GM12878 (cell line): ENCODE measurements at regions not wholly inside any gene's neighbourhood (a gene's known extent, or its start where the extent isn't known, plus 50 kb on each side); places are given as distances from the start of the nearest gene placed in this dataset.

ENCODE experiments used
- ATAC-seq: fragments of 200-7000 bp; cut with Tn5 transposase; 3 replicates; pipeline ENCODE4 v1.9.1; 2020; ENCODE audit warnings: mild to moderate bottlenecking, moderate library complexity
- BruUV-seq: library from RNA; stranded (reverse); fragments of 400-500 nt; replicated peaks from 2 replicates; lab custom pipeline; 2021; lab: Mats Ljungman, UMichigan
- CTCF ChIA-PET: fragments of 300-600 bp; sonication (Branson Sonifier 250); formaldehyde crosslinking; extraction: SDS; loops from one replicate; lab custom pipeline; 2021; ENCODE audit warnings: inconsistent platforms; lab: Yijun Ruan, JAX
- POLR2A ChIA-PET: fragments of 350-600 bp; formaldehyde crosslinking; extraction: SDS; loops from one replicate; lab custom pipeline; 2021; ENCODE audit warnings: inconsistent platforms; lab: Charles Lee
- RAD21 ChIA-PET: fragments of 300-600 bp; sonication (Branson Sonifier 250); formaldehyde crosslinking; loops from one replicate; lab custom pipeline; 2023; ENCODE audit warnings: antibody characterized with exemption; ENCODE audit not compliant: unreplicated experiment; lab: Charles Lee
- SMC1A ChIA-PET: fragments of 300-600 bp; sonication (Branson Sonifier 250); formaldehyde crosslinking; loops from one replicate; lab custom pipeline; 2023; ENCODE audit not compliant: unreplicated experiment, uncharacterized antibody; lab: Charles Lee
- DNase-seq: peaks from one replicate; pipeline ENCODE4 v3.0.0-alpha.2; 2011; ENCODE audit warnings: low read depth, low spot score
- FAIRE-seq: peaks from 3 replicates; lab custom pipeline; 2011; peaks lifted over from hg19 to GRCh38; lab: Jason Lieb, UNC
- H2AFZ ChIP-seq: 2 replicates; pipeline ENCODE4 v1.6.0; 2011; ENCODE audit warnings: low read depth, low read length, control low read depth; ENCODE audit not compliant: control insufficient read depth
- H3K27ac ChIP-seq: 2 replicates; pipeline ENCODE4 v1.5.1; 2011; ENCODE audit warnings: control low read depth; ENCODE audit not compliant: control insufficient read depth, insufficient read depth
- H3K27me3 ChIP-seq, 2 experiments: replicated peaks in 1 of 2; 2 replicates each; pipeline versions ENCODE4 v1.6.0 to v1.6.1; 2011; ENCODE audit warnings: low read length in 1 of 2; ENCODE audit not compliant: control insufficient read depth in 2 of 2, insufficient read depth in 2 of 2
- H3K36me3 ChIP-seq, 2 experiments: 2 replicates each; pipeline ENCODE4 v1.5.1; 2011; ENCODE audit warnings: low read length in 1 of 2; ENCODE audit not compliant: control insufficient read depth in 2 of 2, insufficient read depth in 2 of 2
- H3K4me1 ChIP-seq: 2 replicates; pipeline ENCODE4 v1.6.1; 2011; ENCODE audit warnings: mild to moderate bottlenecking, low read length, moderate library complexity, mixed read lengths; ENCODE audit not compliant: control insufficient read depth, insufficient read depth
- H3K4me2 ChIP-seq: 2 replicates; pipeline ENCODE4 v1.6.0; 2011; ENCODE audit warnings: control low read depth; ENCODE audit not compliant: control insufficient read depth, insufficient read depth
- H3K4me3 ChIP-seq: fragments of 200-600 bp; sonication (generic); 2 replicates; pipeline ENCODE4 v1.5.1; 2016
- H3K79me2 ChIP-seq: 2 replicates; pipeline ENCODE4 v1.6.0; 2011; ENCODE audit warnings: low read length; ENCODE audit not compliant: control insufficient read depth, insufficient read depth
- H3K9ac ChIP-seq: 2 replicates; pipeline ENCODE4 v1.8.0; 2011; ENCODE audit warnings: low read length, control low read depth, mixed read lengths; ENCODE audit not compliant: control insufficient read depth, insufficient read depth
- H3K9me3 ChIP-seq: replicated peaks from 3 replicates; pipeline ENCODE4 v1.5.1; 2011; ENCODE audit warnings: mild to moderate bottlenecking, low read length; ENCODE audit not compliant: control insufficient read depth, insufficient read depth
- H4K20me1 ChIP-seq: 2 replicates; pipeline ENCODE4 v1.6.0; 2011; ENCODE audit not compliant: control insufficient read depth, insufficient read depth
- BACH1 ChIP-seq: fragments of 450-650 bp; IDR thresholded peaks from 2 replicates; pipeline ENCODE4 v1.6.1; 2017; ENCODE audit warnings: mild to moderate bottlenecking, borderline replicate concordance
- BHLHE40 ChIP-seq, 2 experiments: fragments of 450-650 bp in 1 of 2; IDR thresholded peaks; 2 replicates each; pipeline ENCODE4 v1.6.1; 2011 to 2017; ENCODE audit warnings: low read depth in 2 of 2, borderline replicate concordance in 1 of 2, improper control_type of control experiment in 1 of 2, low read length in 1 of 2, mild to moderate bottlenecking in 1 of 2
- CHD2 ChIP-seq: IDR thresholded peaks from 2 replicates; pipeline ENCODE4 v1.6.1; 2011; ENCODE audit warnings: low read depth, low read length, improper control_type of control experiment, borderline replicate concordance
- CUX1 ChIP-seq: IDR thresholded peaks from 2 replicates; pipeline ENCODE4 v1.6.1; 2012; ENCODE audit warnings: improper control_type of control experiment, low read depth, low read length; ENCODE audit not compliant: insufficient replicate concordance
- EZH2 ChIP-seq: IDR thresholded peaks from 2 replicates; pipeline ENCODE4 v1.6.1; 2012; ENCODE audit warnings: low read depth, mild to moderate bottlenecking, control low read depth, inconsistent platforms, low read length, borderline replicate concordance; ENCODE audit not compliant: control insufficient read depth
- FOXK2 ChIP-seq: fragments of 450-650 bp; IDR thresholded peaks from 2 replicates; pipeline ENCODE4 v1.6.1; 2017; ENCODE audit warnings: mild to moderate bottlenecking, moderate library complexity
- NBN ChIP-seq: fragments of 450-650 bp; IDR thresholded peaks from 2 replicates; pipeline ENCODE4 v1.6.1; 2016
- POLR2AphosphoS5 ChIP-seq: IDR thresholded peaks from 2 replicates; pipeline ENCODE4 v1.6.1; 2011; ENCODE audit warnings: mild to moderate bottlenecking, low read length, inconsistent platforms
- ZNF592 ChIP-seq: fragments of 450-650 bp; IDR thresholded peaks from 2 replicates; pipeline ENCODE4 v1.6.1; 2017; ENCODE audit warnings: mild to moderate bottlenecking, moderate library complexity
- WGBS: methylation state at CpG from one replicate; pipeline ENCODE4 v1.1.6; 2016; ENCODE audit warnings: low lambda C conversion rate; ENCODE audit not compliant: insufficient replicate concordance, insufficient coverage; ENCODE audit errors: missing lambda C conversion rate; 5-methylcytosine and 5-hydroxymethylcytosine counted together
- in situ Hi-C: fragments of 300-500 bp; cut with MboI; formaldehyde crosslinking; loops from 9 replicates; pipeline ENCODE4 v1.14.3; 2018; ENCODE audit warnings: mixed read lengths
- intact Hi-C: fragments of 100-400 bp; cut with micrococcal nuclease; formaldehyde crosslinking; loops from one replicate; pipeline ENCODE4 v1.14.2; 2022; ENCODE audit not compliant: unreplicated experiment

GRCh38 chr11:112809429-112809828 lies 151.8 kb upstream of the NCAM1 start (continued):
- TF ChIP-seq ZNF592 (no peak), BHLHE40 (IDR thresholded peaks at IDR 0.05; ENCODE audit: borderline replicate concordance in 1 of 2, low read depth in 2 of 2, low read length in 1 of 2) (no peak)

- ChIA-PET POLR2A (no interaction called here), RAD21 (no interaction called here), CTCF (no interaction called here), SMC1A (interaction anchor here (1.4 kb wide), 1 partner anchor 223 kb away, joined by 3 read pairs; no protein-coding TSS in a partner anchor)
- 0% methylated on average over 2 of the region's 2 CpGs for WGBS
- in situ Hi-C loops: no loop called here
- TF ChIP-seq CUX1 (no peak), BACH1 (no peak), FOXK2 (no peak), NBN (no peak), EZH2 (no peak), CHD2 (no peak), POLR2AphosphoS5 (no peak)
- H3K79me2 ChIP-seq: no peaks in the 10 kb centered on the region
- no peaks in the 10 kb centered on the region for H3K4me1 ChIP-seq
- H4K20me1 ChIP-seq: no peaks in the 10 kb centered on the region
- DNase-seq: no peak
- no peak overlapping the region for H3K4me3 ChIP-seq
- intact Hi-C loops: no loop called here
- no peak for FAIRE-seq
- H3K4me2 ChIP-seq: no peak overlapping the region
- H2AFZ ChIP-seq: no peak overlapping the region
- no TSS peak for BruUV-seq
- ATAC-seq: no peak
- no peak overlapping the region for H3K27ac ChIP-seq
- no peaks in the 10 kb centered on the region for H3K9me3 ChIP-seq
- H3K27me3 ChIP-seq: 0 out of 4 replicates have a peak, but pooled peaks cover 0 to 2% of the 10 kb centered on the region in 2 experiments
- H3K9ac ChIP-seq: no peak overlapping the region
- no peaks in the 10 kb centered on the region for H3K36me3 ChIP-seq
Observed at GRCh38 chr11:112810951-112811350, 150.3 kb upstream of the NCAM1 start.
